ENCODE measurements at regions not wholly inside any gene's neighbourhood (a gene's known extent, or its start where the extent isn't known, plus 50 kb on each side); places are given as distances from the start of the nearest gene placed in this dataset.
"Not testable (repeated sequence)": the region's sequence is repeated elsewhere in the genome, so short reads cannot be mapped to it uniquely, and the experiment has no call there.

DNA sequence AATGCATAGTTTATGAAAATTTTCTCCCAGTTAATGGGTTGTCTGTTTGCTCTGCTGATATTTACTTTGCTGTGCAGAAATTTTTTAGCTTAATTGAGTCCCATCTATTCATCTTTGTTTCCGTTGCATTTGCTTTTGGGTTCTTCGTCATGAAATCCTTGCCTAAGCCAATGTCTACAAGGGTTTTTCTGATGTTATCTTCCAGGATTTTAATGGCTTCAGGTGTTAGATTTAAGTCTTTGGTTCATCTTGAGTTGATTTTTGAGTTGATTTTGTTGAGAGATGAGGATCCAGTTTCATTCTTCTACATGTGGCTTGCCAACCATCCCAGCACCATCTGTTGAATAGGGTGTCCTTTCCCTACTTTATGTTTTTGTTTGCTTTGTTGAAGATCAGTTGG, 85.2 kb downstream of the DRAM2 start:
- H3K4me1 ChIP-seq (ENCODE audit: control insufficient read depth, insufficient read depth, low read length): no peaks in the 10 kb centered on the region
- H3K4me1 Mint-ChIP-seq: no peaks in the 10 kb centered on the region
- no peak for DNase-seq
- H3K9ac ChIP-seq (ENCODE audit: extremely low read depth, low read length, poor library complexity, severe bottlenecking): no peak overlapping the region
- H3K36me3 Mint-ChIP-seq (ENCODE audit: low read depth): no peaks in the 10 kb centered on the region
- WGBS, 2 experiments (ENCODE audit: insufficient coverage in 1 of 2, insufficient read length in 1 of 2): 85 to 86% methylated on average over 2 of the region's 2 CpGs
- H3K27me3 ChIP-seq (ENCODE audit: control insufficient read depth, insufficient read depth, low read length, poor library complexity, severe bottlenecking): peaks cover 11% of the 10 kb centered on the region
- TF ChIP-seq CTCF (conservative IDR thresholded peaks at IDR 0.05): no peak
- H3K9me3 Mint-ChIP-seq: peaks cover 6% of the 10 kb centered on the region
- no peak overlapping the region for H3K27ac Mint-ChIP-seq
- H3K27me3 Mint-ChIP-seq (ENCODE audit: insufficient read depth): peaks cover 12% of the 10 kb centered on the region
- H3K27ac ChIP-seq (ENCODE audit: low read depth, low read length): no peak overlapping the region
- H3K4me3 ChIP-seq (ENCODE audit: low read length): no peak overlapping the region
- no peak overlapping the region for H3K4me3 Mint-ChIP-seq
- no peaks in the 10 kb centered on the region for H3K9me3 ChIP-seq (ENCODE audit: control insufficient read depth, low read length)
- no peaks in the 10 kb centered on the region for H3K36me3 ChIP-seq (ENCODE audit: control insufficient read depth, insufficient read depth, low read length)

- H3K27ac ChIP-seq (ENCODE audit: low read depth, low read length): no peak overlapping the region
- Mint-ChIP-seq H3K27ac (no peak overlapping the region), H3K36me3 (ENCODE audit: low read depth) (no peaks in the 10 kb centered on the region), H3K27me3 (ENCODE audit: insufficient read depth) (peaks cover 11% of the 10 kb centered on the region), H3K4me3 (no peak overlapping the region), H3K4me1 (no peaks in the 10 kb centered on the region), H3K9me3 (peaks cover 10% of the 10 kb centered on the region)
- no peaks in the 10 kb centered on the region for H3K36me3 ChIP-seq (ENCODE audit: control insufficient read depth, insufficient read depth, low read length)
- no peak overlapping the region for H3K9ac ChIP-seq (ENCODE audit: extremely low read depth, low read length, poor library complexity, severe bottlenecking)
- WGBS, 2 experiments (ENCODE audit: insufficient coverage in 1 of 2, insufficient read length in 1 of 2): 27% methylated on average over 1 of the region's 1 CpG; no CpG with 5 or more reads in 1 of the 2 experiments
- DNase-seq: no peak
- H3K9me3 ChIP-seq (ENCODE audit: control insufficient read depth, low read length): no peaks in the 10 kb centered on the region
- no peak overlapping the region for H3K4me3 ChIP-seq (ENCODE audit: low read length)
- peaks cover 16% of the 10 kb centered on the region for H3K27me3 ChIP-seq (ENCODE audit: control insufficient read depth, insufficient read depth, low read length, poor library complexity, severe bottlenecking)
- no peak for TF ChIP-seq CTCF (conservative IDR thresholded peaks at IDR 0.05)
- no peaks in the 10 kb centered on the region for H3K4me1 ChIP-seq (ENCODE audit: control insufficient read depth, insufficient read depth, low read length)
These were observed 87.6 kb downstream of the DRAM2 start for GRCh38 chr1:111052246-111052645.

DNA sequence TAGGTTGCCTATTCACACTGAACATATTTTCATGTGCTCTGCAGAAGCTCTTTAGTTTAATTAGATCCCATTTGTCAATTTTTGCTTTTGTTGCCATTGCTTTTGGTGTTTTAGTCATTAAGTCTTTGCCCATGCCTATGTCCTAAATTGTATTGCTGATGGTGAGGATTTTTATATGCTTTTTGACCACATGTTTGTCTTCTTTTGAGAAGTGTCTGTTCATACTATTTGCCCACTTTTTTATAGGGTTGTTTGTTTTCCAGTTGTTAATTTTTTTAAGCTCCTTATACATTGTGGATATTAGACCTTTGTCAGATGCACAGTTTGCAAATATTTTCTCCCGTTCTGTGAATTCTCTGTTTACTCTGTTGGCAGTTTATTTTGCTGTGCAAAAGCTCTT, 84.5 kb upstream of the LRIF1 start:
- WGBS, 2 experiments (ENCODE audit: insufficient coverage in 1 of 2, insufficient read length in 1 of 2): 90% methylated on average over 1 of the region's 1 CpG; no CpG with 5 or more reads in 1 of the 2 experiments
- not testable (repeated sequence) for H3K36me3 Mint-ChIP-seq (ENCODE audit: low read depth); H3K27ac ChIP-seq (ENCODE audit: low read depth, low read length); H3K36me3 ChIP-seq (ENCODE audit: control insufficient read depth, insufficient read depth, low read length); H3K9ac ChIP-seq (ENCODE audit: extremely low read depth, low read length, poor library complexity, severe bottlenecking); H3K27me3 Mint-ChIP-seq (ENCODE audit: insufficient read depth); H3K9me3 Mint-ChIP-seq; H3K4me1 Mint-ChIP-seq; H3K9me3 ChIP-seq (ENCODE audit: control insufficient read depth, low read length); H3K4me1 ChIP-seq (ENCODE audit: control insufficient read depth, insufficient read depth, low read length); H3K4me3 Mint-ChIP-seq; H3K27ac Mint-ChIP-seq; H3K4me3 ChIP-seq (ENCODE audit: low read length); DNase-seq
- H3K27me3 ChIP-seq (ENCODE audit: control insufficient read depth, insufficient read depth, low read length, poor library complexity, severe bottlenecking): peaks cover 16% of the 10 kb centered on the region

GRCh38 chr1:111045033-111045722, 81.5 kb upstream of the LRIF1 start:
- no peak overlapping the region for H3K9ac ChIP-seq (ENCODE audit: extremely low read depth, low read length, poor library complexity, severe bottlenecking)
- TF ChIP-seq CTCF (conservative IDR thresholded peaks at IDR 0.05): no peak
- no peak overlapping the region for H3K4me3 ChIP-seq (ENCODE audit: low read length)
- peaks cover 8% of the 10 kb centered on the region for H3K9me3 Mint-ChIP-seq
- no peak for DNase-seq
- no peaks in the 10 kb centered on the region for H3K36me3 Mint-ChIP-seq (ENCODE audit: low read depth)
- no peaks in the 10 kb centered on the region for H3K4me1 Mint-ChIP-seq
- no peaks in the 10 kb centered on the region for H3K36me3 ChIP-seq (ENCODE audit: control insufficient read depth, insufficient read depth, low read length)
- no peaks in the 10 kb centered on the region for H3K4me1 ChIP-seq (ENCODE audit: control insufficient read depth, insufficient read depth, low read length)
- peaks cover 1% of the 10 kb centered on the region for H3K27me3 Mint-ChIP-seq (ENCODE audit: insufficient read depth)
- no peak overlapping the region for H3K4me3 Mint-ChIP-seq
- H3K9me3 ChIP-seq (ENCODE audit: control insufficient read depth, low read length): no peaks in the 10 kb centered on the region
- peaks cover 10% of the 10 kb centered on the region for H3K27me3 ChIP-seq (ENCODE audit: control insufficient read depth, insufficient read depth, low read length, poor library complexity, severe bottlenecking)
- 58 to 69% methylated on average over 2 of the region's 2 CpGs for WGBS, 2 experiments (ENCODE audit: insufficient coverage in 1 of 2, insufficient read length in 1 of 2)
- no peak overlapping the region for H3K27ac Mint-ChIP-seq
- no peak overlapping the region for H3K27ac ChIP-seq (ENCODE audit: low read depth, low read length)
